CD4-positive, CD25-positive, alpha-beta regulatory T cell (primary cell): ENCODE measurements at regions not wholly inside any gene's neighbourhood (a gene's known extent, or its start where the extent isn't known, plus 50 kb on each side); places are given as distances from the start of the nearest gene placed in this dataset.

ENCODE experiments used
- ATAC-seq, 2 donors: fragments of 150-1000 bp; cut with Tn5 transposase; one replicate each; pipeline ENCODE4 v1.10.0; 2021; ENCODE audit warnings: low read depth in 2 of 2, moderate number of reproducible peaks in 2 of 2, moderate library complexity in 1 of 2
- DNase-seq, 3 donors: peaks; one replicate each; pipeline versions ENCODE4 v3.0.0 to v3.0.0-alpha.2; 2012 to 2022; ENCODE audit warnings: mixed read lengths in 1 of 3
- H3K27ac ChIP-seq: one replicate; pipeline ENCODE4 v1.7.0; 2013; ENCODE audit warnings: mild to moderate bottlenecking, low read length; ENCODE audit not compliant: insufficient read depth, poor library complexity, severe bottlenecking
- H3K27me3 ChIP-seq: one replicate; pipeline ENCODE4 v1.7.0; 2013; ENCODE audit warnings: low read length; ENCODE audit not compliant: control insufficient read depth, insufficient read depth
- H3K36me3 ChIP-seq: one replicate; pipeline ENCODE4 v1.7.0; 2013; ENCODE audit warnings: mild to moderate bottlenecking, low read length, moderate library complexity; ENCODE audit not compliant: control insufficient read depth, insufficient read depth
- H3K4me1 ChIP-seq: 2 replicates; pipeline ENCODE4 v1.7.0; 2013; ENCODE audit warnings: mild to moderate bottlenecking, low read length; ENCODE audit not compliant: insufficient read depth, control insufficient read depth, poor library complexity, severe bottlenecking
- H3K4me3 ChIP-seq: one replicate; pipeline ENCODE4 v1.7.0; 2013; ENCODE audit warnings: low read depth, mild to moderate bottlenecking, low read length, moderate library complexity
- H3K9me3 ChIP-seq, 2 experiments: 1 replicate in 1 of 2; 2 replicates in 1 of 2; pipeline ENCODE4 v1.7.0; 2013; ENCODE audit warnings: low read length in 2 of 2, mild to moderate bottlenecking in 1 of 2, moderate library complexity in 1 of 2; ENCODE audit not compliant: control insufficient read depth in 2 of 2
- H3K27ac Mint-ChIP-seq, 3 donors: one replicate each; pipeline ENCODE4 v1.8.0; 2020 to 2022; ENCODE audit warnings: mild to moderate bottlenecking in 3 of 3, mixed read lengths in 3 of 3, moderate library complexity in 2 of 3
- H3K27me3 Mint-ChIP-seq: one replicate; pipeline ENCODE4 v1.8.0; 2022; ENCODE audit warnings: mild to moderate bottlenecking, mixed read lengths
- H3K36me3 Mint-ChIP-seq: one replicate; pipeline ENCODE4 v1.8.0; 2020; ENCODE audit warnings: mixed read lengths
- H3K4me1 Mint-ChIP-seq, 4 donors: one replicate each; pipeline ENCODE4 v1.8.0; 2020 to 2022; ENCODE audit warnings: mixed read lengths in 4 of 4, mild to moderate bottlenecking in 1 of 4
- H3K4me3 Mint-ChIP-seq, 4 donors: one replicate each; pipeline ENCODE4 v1.8.0; 2020 to 2022; ENCODE audit warnings: mild to moderate bottlenecking in 4 of 4, mixed read lengths in 4 of 4, moderate library complexity in 3 of 4
- H3K9me3 Mint-ChIP-seq, 7 donors: one replicate each; pipeline ENCODE4 v1.8.0; 2020 to 2022; ENCODE audit warnings: mixed read lengths in 7 of 7, mild to moderate bottlenecking in 3 of 7, moderate library complexity in 2 of 7

DNA sequence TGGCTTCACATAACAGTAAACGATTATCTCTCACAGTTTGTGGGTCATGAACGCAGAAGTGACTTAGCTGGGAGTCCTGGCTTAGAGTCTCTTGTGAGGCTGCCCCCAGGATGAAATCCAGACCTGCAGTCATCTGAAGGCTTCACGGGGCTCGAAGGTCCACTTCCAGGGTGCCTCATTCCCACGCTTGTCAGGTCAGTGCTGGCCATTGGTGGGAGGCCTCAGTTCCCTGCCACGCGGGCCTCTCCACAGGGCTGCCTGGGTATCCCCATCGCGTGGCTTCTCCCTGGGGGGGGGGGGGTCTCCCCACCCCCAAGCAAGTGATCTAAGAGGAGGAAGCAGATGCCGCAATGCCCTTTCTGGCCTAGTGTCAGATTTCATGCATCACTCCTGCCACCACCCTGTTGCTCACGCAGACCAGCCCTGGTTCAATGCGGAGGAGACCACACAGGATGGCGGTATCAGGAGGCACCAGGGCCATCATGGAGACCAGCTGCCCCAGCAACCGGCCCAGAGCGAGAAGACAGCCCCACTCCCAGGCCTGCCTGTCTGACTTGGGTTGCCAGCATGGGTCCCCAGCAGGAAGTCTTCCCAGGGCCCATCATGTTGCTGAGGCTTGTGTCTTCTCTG is 77.3 kb upstream of the CDH5 start:
- ATAC-seq (no peak), DNase-seq (no peak)
- Histone ChIP-seq H3K27ac (no peak overlapping the region), H3K9me3 (no peaks in the 10 kb centered on the region), H3K4me1 (no peaks in the 10 kb centered on the region), H3K36me3 (no peaks in the 10 kb centered on the region), H3K4me3 (no peak overlapping the region), H3K27me3 (peaks cover under 1% of the 10 kb centered on the region)
- H3K4me3 Mint-ChIP-seq: no peak overlapping the region
- H3K36me3 Mint-ChIP-seq: no peaks in the 10 kb centered on the region
- H3K9me3 Mint-ChIP-seq: peaks cover 0 to 2% (median 0%) of the 10 kb centered on the region in 7 donors
- H3K27ac Mint-ChIP-seq: no peak overlapping the region
- H3K4me1 Mint-ChIP-seq: no peaks in the 10 kb centered on the region
- peaks cover 17% of the 10 kb centered on the region for H3K27me3 Mint-ChIP-seq

DNA sequence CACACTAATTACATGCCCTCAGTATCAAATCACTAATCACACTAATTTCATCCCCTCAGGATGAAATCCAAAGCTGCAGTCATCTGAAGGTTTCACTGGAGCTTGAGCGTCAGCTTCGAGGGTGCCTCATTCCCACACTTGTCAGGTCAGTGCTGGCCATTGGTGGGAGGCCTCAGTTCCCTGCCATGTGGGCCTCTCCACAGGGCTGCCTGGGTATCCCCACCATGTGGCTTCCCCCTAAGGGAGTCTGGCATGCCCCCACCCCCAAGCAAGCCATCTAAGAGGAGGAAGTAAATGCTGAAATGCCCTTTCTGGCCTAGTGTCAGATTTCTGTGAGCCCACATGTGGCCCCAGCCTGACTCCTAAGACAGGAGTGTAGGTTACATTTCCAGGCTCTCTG is 78.6 kb upstream of the CDH5 start:
- ATAC-seq: no peak
- no peak overlapping the region for H3K4me3 Mint-ChIP-seq
- H3K36me3 Mint-ChIP-seq: no peaks in the 10 kb centered on the region
- H3K36me3 ChIP-seq: no peaks in the 10 kb centered on the region
- no peaks in the 10 kb centered on the region for H3K4me1 Mint-ChIP-seq
- H3K9me3 ChIP-seq: no peaks in the 10 kb centered on the region
- no peak for DNase-seq
- H3K27me3 ChIP-seq: no peaks in the 10 kb centered on the region
- no peak overlapping the region for H3K4me3 ChIP-seq
- H3K27ac Mint-ChIP-seq: no peak overlapping the region
- no peak overlapping the region for H3K27ac ChIP-seq
- H3K9me3 Mint-ChIP-seq: peaks cover 0 to 2% (median 0%) of the 10 kb centered on the region in 7 donors
- peaks cover 19% of the 10 kb centered on the region for H3K27me3 Mint-ChIP-seq
- H3K4me1 ChIP-seq: no peaks in the 10 kb centered on the region

DNA sequence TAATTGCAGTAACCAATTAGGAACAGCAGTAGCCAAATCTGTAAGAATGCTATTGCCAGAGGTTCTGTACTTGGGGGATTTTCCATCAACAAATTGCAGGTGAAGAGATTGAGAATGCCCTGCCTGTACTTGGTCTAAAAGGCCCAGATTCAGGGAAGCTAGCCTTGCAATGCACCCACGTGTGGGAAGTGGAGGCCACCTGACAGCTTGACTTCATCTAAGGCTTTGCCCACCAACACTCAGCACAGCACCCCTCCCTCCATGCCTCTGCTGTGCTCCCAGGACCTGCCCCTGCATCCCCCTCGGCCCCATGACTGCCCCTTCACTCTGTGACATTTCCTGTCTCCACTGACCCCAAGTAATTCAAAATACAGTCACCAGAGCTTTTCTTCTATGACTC is 79.1 kb upstream of the CDH5 start:
- no peaks in the 10 kb centered on the region for H3K9me3 ChIP-seq
- Mint-ChIP-seq H3K4me1 (no peaks in the 10 kb centered on the region), H3K36me3 (no peaks in the 10 kb centered on the region), H3K9me3 (peaks cover 0 to 2% (median 0%) of the 10 kb centered on the region in 7 donors), H3K27me3 (peaks cover 15% of the 10 kb centered on the region), H3K4me3 (no peak overlapping the region), H3K27ac (no peak overlapping the region)
- H3K4me3 ChIP-seq: no peak overlapping the region
- no peaks in the 10 kb centered on the region for H3K4me1 ChIP-seq
- ATAC-seq: no peak
- no peak for DNase-seq
- no peak overlapping the region for H3K27ac ChIP-seq
- no peaks in the 10 kb centered on the region for H3K27me3 ChIP-seq
- H3K36me3 ChIP-seq: no peaks in the 10 kb centered on the region

DNA sequence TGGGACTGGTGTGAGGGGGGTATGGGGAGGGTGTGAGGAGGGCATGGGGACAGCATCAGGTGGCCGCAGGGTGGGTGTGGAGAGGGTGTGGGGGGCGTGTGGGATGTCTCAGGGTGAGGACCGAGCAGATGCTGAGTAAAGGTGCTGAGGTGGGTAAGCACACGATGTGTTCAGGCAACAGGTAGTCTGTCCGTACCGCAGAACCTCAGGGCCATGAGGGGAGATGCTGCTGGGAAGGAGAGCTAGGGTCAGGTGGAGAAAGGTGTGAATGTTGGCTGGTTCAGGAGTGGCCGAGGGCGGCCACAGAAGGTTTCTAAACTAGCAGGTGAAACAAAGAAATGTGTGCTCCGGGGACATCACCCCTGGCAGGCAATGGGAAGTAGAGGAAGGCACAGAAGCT is 80.0 kb upstream of the CDH5 start:
- no peak for DNase-seq
- H3K36me3 Mint-ChIP-seq: no peaks in the 10 kb centered on the region
- peaks cover 0 to 2% (median 0%) of the 10 kb centered on the region in 7 donors for H3K9me3 Mint-ChIP-seq
- no peak overlapping the region for H3K4me3 Mint-ChIP-seq
- no peaks in the 10 kb centered on the region for H3K36me3 ChIP-seq
- no peak overlapping the region for H3K27ac ChIP-seq
- no peaks in the 10 kb centered on the region for H3K9me3 ChIP-seq
- peaks cover 23% of the 10 kb centered on the region for H3K27me3 Mint-ChIP-seq
- ATAC-seq: no peak
- H3K27me3 ChIP-seq: no peaks in the 10 kb centered on the region
- no peak overlapping the region for H3K4me3 ChIP-seq
- no peaks in the 10 kb centered on the region for H3K4me1 ChIP-seq
- H3K4me1 Mint-ChIP-seq: no peaks in the 10 kb centered on the region
- H3K27ac Mint-ChIP-seq: no peak overlapping the region

- Mint-ChIP-seq H3K4me3 (no peak overlapping the region), H3K27ac (no peak overlapping the region), H3K4me1 (peaks cover 0 to 12% (median 4%) of the 10 kb centered on the region in 4 donors), H3K36me3 (no peaks in the 10 kb centered on the region), H3K27me3 (peaks cover 22% of the 10 kb centered on the region), H3K9me3 (peaks cover 0 to 15% (median 9%) of the 10 kb centered on the region in 7 donors)
- no peak for ATAC-seq
- peaks cover 3 to 8% of the 10 kb centered on the region in 2 experiments for H3K9me3 ChIP-seq
- peaks cover 8% of the 10 kb centered on the region for H3K27me3 ChIP-seq
- DNase-seq: no peak
- no peak overlapping the region for H3K27ac ChIP-seq
- H3K4me3 ChIP-seq: no peak overlapping the region
- no peaks in the 10 kb centered on the region for H3K36me3 ChIP-seq
- H3K4me1 ChIP-seq: no peaks in the 10 kb centered on the region
Measured at GRCh38 chr16:66278604-66279262, 87.8 kb upstream of the CDH5 start.

DNA sequence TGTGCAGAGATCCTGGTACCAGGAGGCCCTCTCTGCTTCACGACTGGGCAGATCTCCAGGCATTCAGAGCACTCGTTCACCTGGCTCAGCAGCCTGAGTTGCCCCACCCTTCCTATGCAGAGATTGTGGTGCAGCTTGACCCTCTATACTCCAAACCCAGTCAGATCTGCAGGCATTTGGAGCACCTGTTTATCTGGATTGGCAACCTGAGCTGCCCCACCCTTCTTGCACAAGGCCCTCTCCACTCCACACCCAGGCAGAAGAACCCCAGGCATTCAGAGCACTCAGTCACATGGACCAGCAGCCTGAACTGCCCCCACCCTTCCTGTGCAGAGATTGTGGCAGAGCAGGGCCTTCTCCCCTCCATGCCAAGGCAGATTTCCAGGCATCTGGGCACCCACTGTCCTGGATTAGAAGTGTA is 88.4 kb upstream of the CDH5 start:
- peaks cover 0 to 15% (median 9%) of the 10 kb centered on the region in 7 donors for H3K9me3 Mint-ChIP-seq
- DNase-seq (no peak), ATAC-seq (no peak)
- H3K9me3 ChIP-seq: peaks cover 3 to 8% of the 10 kb centered on the region in 2 experiments
- H3K4me1 ChIP-seq: no peaks in the 10 kb centered on the region
- H3K27ac ChIP-seq: no peak overlapping the region
- no peaks in the 10 kb centered on the region for H3K36me3 ChIP-seq
- no peak overlapping the region for H3K27ac Mint-ChIP-seq
- peaks cover 8% of the 10 kb centered on the region for H3K27me3 ChIP-seq
- H3K27me3 Mint-ChIP-seq: peaks cover 22% of the 10 kb centered on the region
- H3K4me1 Mint-ChIP-seq: peaks cover 0 to 12% (median 4%) of the 10 kb centered on the region in 4 donors
- H3K36me3 Mint-ChIP-seq: no peaks in the 10 kb centered on the region
- no peak overlapping the region for H3K4me3 Mint-ChIP-seq
- no peak overlapping the region for H3K4me3 ChIP-seq

GRCh38 chr16:66277311-66278070 is 89.0 kb upstream of the CDH5 start:
- Mint-ChIP-seq H3K27me3 (peaks cover 22% of the 10 kb centered on the region), H3K27ac (no peak overlapping the region), H3K4me3 (no peak overlapping the region), H3K36me3 (no peaks in the 10 kb centered on the region), H3K4me1 (peaks cover 0 to 12% (median 4%) of the 10 kb centered on the region in 4 donors), H3K9me3 (peaks cover 0 to 15% (median 9%) of the 10 kb centered on the region in 7 donors)
- Histone ChIP-seq H3K36me3 (no peaks in the 10 kb centered on the region), H3K4me1 (no peaks in the 10 kb centered on the region), H3K27me3 (peaks cover 8% of the 10 kb centered on the region), H3K4me3 (no peak overlapping the region), H3K27ac (no peak overlapping the region), H3K9me3 (peaks cover 3 to 8% of the 10 kb centered on the region in 2 experiments)
- ATAC-seq (no peak), DNase-seq (no peak)
